ENCODE measurements at regions not wholly inside any gene's neighbourhood (a gene's known extent, or its start where the extent isn't known, plus 50 kb on each side); places are given as distances from the start of the nearest gene placed in this dataset.

- TF ChIP-seq CTCF (IDR thresholded peaks at IDR 0.05 in 8 of 11, conservative IDR thresholded peaks at IDR 0.05 in 3 of 11): no peak
- no peak for TF ChIP-seq POLR2A (IDR thresholded peaks at IDR 0.05)
These were observed 98.0 kb upstream of the MAGEB16 start for GRCh38 chrX:35700121-35700520.
